Fibroblast of pulmonary artery (primary cell): ENCODE measurements at regions not wholly inside any gene's neighbourhood (a gene's known extent, or its start where the extent isn't known, plus 50 kb on each side); places are given as distances from the start of the nearest gene placed in this dataset.

Experiments used
- DNase-seq: peaks from one replicate; pipeline ENCODE4 v3.0.0-alpha.2; 2010; ENCODE audit warnings: low read depth
- H3K4me3 ChIP-seq: replicated peaks from 2 replicates; pipeline ENCODE4 v1.5.1; 2011; ENCODE audit warnings: low read depth, mild to moderate bottlenecking, control low read depth, low read length, moderate library complexity
- CTCF ChIP-seq: IDR thresholded peaks from 2 replicates; pipeline ENCODE4 v1.5.1; 2011; ENCODE audit warnings: mild to moderate bottlenecking, control low read depth, low read length, inconsistent platforms; ENCODE audit errors: missing control alignments

GRCh38 chr11:45597097-45597496 is 68.3 kb downstream of the CHST1 start:
- H3K4me3 ChIP-seq = no peak overlapping the region
- DNase-seq = no peak
- TF ChIP-seq CTCF = no peak

GRCh38 chr11:45596571-45596970 is 68.9 kb downstream of the CHST1 start:
- no peak for DNase-seq
- no peak for TF ChIP-seq CTCF
- no peak overlapping the region for H3K4me3 ChIP-seq

- no peak for DNase-seq
- TF ChIP-seq CTCF = no peak
- H3K4me3 ChIP-seq = no peak overlapping the region
These were observed 71.4 kb downstream of the CHST1 start for GRCh38 chr11:45593992-45594391.

- no peak overlapping the region for H3K4me3 ChIP-seq
- TF ChIP-seq CTCF = no peak
- DNase-seq = no peak
These were observed 72.8 kb downstream of the CHST1 start for GRCh38 chr11:45592636-45593035.

GRCh38 chr11:45590743-45591142 is 74.7 kb downstream of the CHST1 start:
- H3K4me3 ChIP-seq = no peak overlapping the region
- DNase-seq = peak; percentile 18
- TF ChIP-seq CTCF = no peak

GRCh38 chr11:45585205-45585604 is 80.2 kb downstream of the CHST1 start:
- no peak for DNase-seq
- TF ChIP-seq CTCF = no peak

GRCh38 chr11:45583981-45584566 is 81.3 kb downstream of the CHST1 start:
- H3K4me3 ChIP-seq = no peak overlapping the region
- no peak for DNase-seq
- TF ChIP-seq CTCF = no peak

More at GRCh38 chr11:45585205-45585604, 80.2 kb downstream of the CHST1 start:
- H3K4me3 ChIP-seq = no peak overlapping the region
